B cell (primary cell): ENCODE measurements at regions not wholly inside any gene's neighbourhood (a gene's known extent, or its start where the extent isn't known, plus 50 kb on each side); places are given as distances from the start of the nearest gene placed in this dataset.

Experiments used
- CTCF ChIP-seq: fragments of 200-600 bp; IDR thresholded peaks from one replicate; pipeline ENCODE4 v1.8.0; 2022; ENCODE audit warnings: antibody characterized with exemption, mild to moderate bottlenecking
- EZH2 ChIP-seq: IDR thresholded peaks from 2 replicates; pipeline ENCODE4 v1.6.1; 2012; ENCODE audit warnings: borderline replicate concordance, low read depth, mild to moderate bottlenecking, moderate library complexity, low read length; ENCODE audit not compliant: insufficient read depth, poor library complexity, severe bottlenecking

- no peak for TF ChIP-seq EZH2
- no peak for TF ChIP-seq CTCF
Observed at GRCh38 chr15:91426412-91426811, 326.4 kb downstream of the SV2B start.
